HEK293 (cell line): ENCODE measurements at regions not wholly inside any gene's neighbourhood (a gene's known extent, or its start where the extent isn't known, plus 50 kb on each side); places are given as distances from the start of the nearest gene placed in this dataset.
A peak's percentile ranks its signal among the peaks of the same experiment; 100 is the strongest.

Experiments used
- CTCF ChIA-PET: fragments of 350-600 bp; formaldehyde crosslinking; extraction: SDS; loops from one replicate; lab custom pipeline; 2021; ENCODE audit warnings: antibody characterized with exemption; lab: Yijun Ruan, JAX
- POLR2A ChIA-PET: fragments of 300-600 bp; formaldehyde crosslinking; extraction: SDS; loops from one replicate; lab custom pipeline; 2020; ENCODE audit warnings: antibody characterized with exemption, inconsistent platforms; lab: Yijun Ruan, JAX
- H3K27ac ChIP-seq: fragments of 200-500 bp; sonication (Bioruptor generic); 2 replicates; pipeline ENCODE4 v1.5.1; 2014; ENCODE audit warnings: low read depth, low read length, control low read depth, inconsistent platforms; ENCODE audit errors: extremely low read depth
- H3K36me3 ChIP-seq, 2 experiments: fragments of 200-500 bp in 1 of 2; sonication (Bioruptor generic) in 1 of 2; 1 replicate in 1 of 2; 2 replicates in 1 of 2; pipeline ENCODE4 v1.5.1; 2014 to 2017; ENCODE audit warnings: inconsistent platforms in 2 of 2, low read length in 2 of 2; ENCODE audit not compliant: control insufficient read depth in 2 of 2, insufficient read depth in 1 of 2
- H3K4me1 ChIP-seq: fragments of 200-500 bp; sonication (Bioruptor generic); 2 replicates; pipeline ENCODE4 v1.5.1; 2014; ENCODE audit warnings: mild to moderate bottlenecking, low read length, inconsistent platforms; ENCODE audit not compliant: control insufficient read depth, insufficient read depth
- H3K4me3 ChIP-seq: 2 replicates; pipeline ENCODE4 v1.5.1; 2011; ENCODE audit warnings: low read depth, mild to moderate bottlenecking, control low read depth, low read length, moderate library complexity
- H3K9me3 ChIP-seq: fragments of 200-500 bp; sonication (Bioruptor generic); 2 replicates; pipeline ENCODE4 v1.5.1; 2014; ENCODE audit warnings: low read depth, low read length, inconsistent platforms; ENCODE audit not compliant: control insufficient read depth, insufficient read depth
- BCL11A ChIP-seq: fragments of 450-650 bp; formaldehyde crosslinking; IDR thresholded peaks from 2 replicates; pipeline ENCODE4 v1.5.1; 2016; ENCODE audit warnings: low read depth, missing biosample characterization, missing genetic modification characterization
- GLI4 ChIP-seq: fragments of 450-650 bp; formaldehyde crosslinking; IDR thresholded peaks from 2 replicates; pipeline ENCODE4 v1.5.1; 2016; ENCODE audit warnings: missing biosample characterization, missing genetic modification characterization
- HIC1 ChIP-seq: fragments of 450-650 bp; formaldehyde crosslinking; IDR thresholded peaks from 2 replicates; pipeline ENCODE4 v1.5.1; 2016; ENCODE audit warnings: missing biosample characterization, missing genetic modification characterization
- MZF1 ChIP-seq: fragments of 450-650 bp; formaldehyde crosslinking; IDR thresholded peaks from 2 replicates; pipeline ENCODE4 v1.5.1; 2017; ENCODE audit warnings: missing biosample characterization, missing genetic modification characterization, borderline replicate concordance
- OSR2 ChIP-seq: fragments of 450-650 bp; formaldehyde crosslinking; IDR thresholded peaks from 2 replicates; pipeline ENCODE4 v1.5.1; 2016; ENCODE audit warnings: missing biosample characterization, missing genetic modification characterization
- PATZ1 ChIP-seq: fragments of 450-650 bp; formaldehyde crosslinking; IDR thresholded peaks from 2 replicates; pipeline ENCODE4 v1.5.1; 2016; ENCODE audit warnings: missing biosample characterization, missing genetic modification characterization
- PRDM6 ChIP-seq: fragments of 450-650 bp; formaldehyde crosslinking; IDR thresholded peaks from 2 replicates; pipeline ENCODE4 v1.5.1; 2017; ENCODE audit warnings: missing biosample characterization, missing genetic modification characterization
- SETDB1 ChIP-seq: IDR thresholded peaks from one replicate; pipeline ENCODE4 v1.6.1; 2017; ENCODE audit warnings: mild to moderate bottlenecking, low read length, moderate library complexity, mixed read lengths; ENCODE audit not compliant: insufficient read length
- SP7 ChIP-seq: fragments of 450-650 bp; formaldehyde crosslinking; IDR thresholded peaks from 2 replicates; pipeline ENCODE4 v1.5.1; 2016; ENCODE audit warnings: missing biosample characterization, missing genetic modification characterization
- TCF7L2 ChIP-seq: IDR thresholded peaks from 2 replicates; pipeline ENCODE4 v1.6.1; 2011; ENCODE audit warnings: low read depth, mild to moderate bottlenecking, inconsistent platforms, low read length, moderate library complexity, borderline replicate concordance
- YY1 ChIP-seq: fragments of 450-650 bp; formaldehyde crosslinking; IDR thresholded peaks from 2 replicates; pipeline ENCODE4 v1.5.1; 2018; ENCODE audit warnings: missing biosample characterization, missing genetic modification characterization
- ZBTB21 ChIP-seq: fragments of 450-650 bp; formaldehyde crosslinking; IDR thresholded peaks from 2 replicates; pipeline ENCODE4 v1.5.1; 2017; ENCODE audit warnings: missing biosample characterization, missing genetic modification characterization
- ZBTB7A ChIP-seq: fragments of 450-650 bp; formaldehyde crosslinking; IDR thresholded peaks from 2 replicates; pipeline ENCODE4 v1.5.1; 2016; ENCODE audit warnings: low read depth, missing biosample characterization, missing genetic modification characterization
- ZEB2 ChIP-seq: fragments of 450-650 bp; formaldehyde crosslinking; IDR thresholded peaks from 2 replicates; pipeline ENCODE4 v1.5.1; 2016; ENCODE audit warnings: missing biosample characterization, missing genetic modification characterization
- ZFHX2 ChIP-seq: fragments of 450-650 bp; formaldehyde crosslinking; conservative IDR thresholded peaks from 2 replicates; pipeline ENCODE4 v1.5.1; 2016; ENCODE audit warnings: missing biosample characterization, missing genetic modification characterization
- ZIC2 ChIP-seq: fragments of 450-650 bp; formaldehyde crosslinking; IDR thresholded peaks from 2 replicates; pipeline ENCODE4 v1.5.1; 2016; ENCODE audit warnings: missing biosample characterization, missing genetic modification characterization
- ZNF133 ChIP-seq: fragments of 450-650 bp; formaldehyde crosslinking; IDR thresholded peaks from 2 replicates; pipeline ENCODE4 v1.5.1; 2016; ENCODE audit warnings: missing biosample characterization, missing genetic modification characterization
- ZNF175 ChIP-seq: fragments of 450-650 bp; formaldehyde crosslinking; IDR thresholded peaks from 2 replicates; pipeline ENCODE4 v1.5.1; 2016; ENCODE audit warnings: missing biosample characterization, missing genetic modification characterization
- ZNF2 ChIP-seq: fragments of 450-650 bp; formaldehyde crosslinking; IDR thresholded peaks from 2 replicates; pipeline ENCODE4 v1.5.1; 2016; ENCODE audit warnings: missing biosample characterization, missing genetic modification characterization
- ZNF214 ChIP-seq: fragments of 450-650 bp; formaldehyde crosslinking; IDR thresholded peaks from 2 replicates; pipeline ENCODE4 v1.5.1; 2017; ENCODE audit warnings: missing biosample characterization, mild to moderate bottlenecking, missing genetic modification characterization, borderline replicate concordance
- ZNF292 ChIP-seq: fragments of 450-650 bp; formaldehyde crosslinking; IDR thresholded peaks from 2 replicates; pipeline ENCODE4 v1.5.1; 2016; ENCODE audit warnings: low read depth, missing biosample characterization, missing genetic modification characterization, borderline replicate concordance
- ZNF366 ChIP-seq: fragments of 450-650 bp; formaldehyde crosslinking; conservative IDR thresholded peaks from 2 replicates; pipeline ENCODE4 v1.5.1; 2016; ENCODE audit warnings: missing biosample characterization, missing genetic modification characterization
- ZNF626 ChIP-seq: fragments of 450-650 bp; sonication (Bioruptor Pico); formaldehyde crosslinking; IDR thresholded peaks from 2 replicates; pipeline ENCODE4 v1.5.1; 2018; ENCODE audit warnings: missing biosample characterization, missing genetic modification characterization, inconsistent platforms
- ZNF76 ChIP-seq: fragments of 450-650 bp; formaldehyde crosslinking; IDR thresholded peaks from 2 replicates; pipeline ENCODE4; 2016; ENCODE audit warnings: low read depth, missing biosample characterization, missing genetic modification characterization, borderline replicate concordance

GRCh38 chr3:23666818-23667217, 138.9 kb upstream of the UBE2E1 start:
- Histone ChIP-seq H3K27ac (no peak overlapping the region), H3K4me3 (no peak overlapping the region), H3K9me3 (no peaks in the 10 kb centered on the region), H3K36me3 (no peaks in the 10 kb centered on the region), H3K4me1 (peaks cover 5% of the 10 kb centered on the region; the same call in 1 of the 2 replicates)
- ChIA-PET POLR2A (no interaction called here), CTCF (no interaction called here)
- TF ChIP-seq SETDB1, result no peak
- TF ChIP-seq ZNF76 (tag by site-specific recombination), result no peak
- no peak for TF ChIP-seq ZNF292 (tag by site-specific recombination)
- TF ChIP-seq ZNF133, result no peak
- no peak for TF ChIP-seq ZNF214 (tag by site-specific recombination)

GRCh38 chr3:23667536-23668429, 138.0 kb upstream of the UBE2E1 start:
- Histone ChIP-seq H3K9me3 (no peaks in the 10 kb centered on the region), H3K4me1 (peaks cover 5% of the 10 kb centered on the region; the same call in 1 of the 2 replicates), H3K36me3 (no peaks in the 10 kb centered on the region), H3K4me3 (no peak overlapping the region), H3K27ac (peak overlapping the region; percentile 21; the same call in 1 of the 2 replicates)
- ChIA-PET POLR2A (no interaction called here), CTCF (interaction anchor here (1.7 kb wide), 1 partner anchor 94 kb away, joined by 3 read pairs; no protein-coding TSS in a partner anchor)
- TF ChIP-seq SP7 (tag by site-specific recombination), result peak; percentile 15; the same call in 1 of the 2 replicates
- TF ChIP-seq BCL11A (tag by site-specific recombination), result no peak
- TF ChIP-seq MZF1 (tag by site-specific recombination), result peak; percentile 90

- POLR2A ChIA-PET, result no interaction called here
- H3K4me3 ChIP-seq, result no peak overlapping the region
- peaks cover 5% of the 10 kb centered on the region; the same call in 1 of the 2 replicates for H3K4me1 ChIP-seq
- H3K27ac ChIP-seq, result peak overlapping the region; percentile 21; the same call in 1 of the 2 replicates
- no peaks in the 10 kb centered on the region for H3K9me3 ChIP-seq
- no peaks in the 10 kb centered on the region for H3K36me3 ChIP-seq
- CTCF ChIA-PET, result interaction anchor here (1.7 kb wide), 1 partner anchor 93 kb away, joined by 3 read pairs; no protein-coding TSS in a partner anchor
- TF ChIP-seq ZNF626, result no peak
- TF ChIP-seq ZFHX2, result no peak
- no peak for TF ChIP-seq ZIC2 (tag by site-specific recombination)
- TF ChIP-seq PRDM6 (tag by site-specific recombination), result peak; percentile 24; the same call in 1 of the 2 replicates
- TF ChIP-seq ZNF2 (tag by site-specific recombination), result no peak
- TF ChIP-seq ZNF175, result no peak
- no peak for TF ChIP-seq YY1 (tag by site-specific recombination)
- TF ChIP-seq HIC1 (tag by site-specific recombination), result no peak
- no peak for TF ChIP-seq SETDB1
- no peak for TF ChIP-seq TCF7L2
- TF ChIP-seq ZNF366 (tag by site-specific recombination), result peak; percentile 73
- no peak for TF ChIP-seq ZBTB21 (tag by site-specific recombination)
- no peak for TF ChIP-seq ZNF292 (tag by site-specific recombination)
- no peak for TF ChIP-seq ZBTB7A (tag by site-specific recombination)
- peak; percentile 96 for TF ChIP-seq OSR2 (tag by site-specific recombination)
- TF ChIP-seq ZEB2, result 0 out of 2 replicates have a peak, but pooled peaks have one; percentile 37
- 0 out of 2 replicates have a peak, but pooled peaks have one; percentile 16 for TF ChIP-seq PATZ1 (tag by site-specific recombination)
- TF ChIP-seq GLI4 (tag by site-specific recombination), result no peak
Observed at GRCh38 chr3:23668430-23668904, 137.3 kb upstream of the UBE2E1 start.
